T-helper 2 cell treated with Interferon-gamma antibody and Interleukin-4, amounts not matched to agents 100 ng/mL and 5 ng/mL, for 36 hours (primary cell): ENCODE measurements at regions not wholly inside any gene's neighbourhood (a gene's known extent, or its start where the extent isn't known, plus 50 kb on each side); places are given as distances from the start of the nearest gene placed in this dataset.

Experiments
- intact Hi-C: fragments of 100-400 bp; cut with micrococcal nuclease; formaldehyde crosslinking; loops from one replicate; pipeline ENCODE4 v1.15.1; 2023

- intact Hi-C loops = no loop called here
These were observed 61.7 kb upstream of the PPP2R2B start for GRCh38 chr5:146940295-146940694.

- intact Hi-C loops = no loop called here
These were observed 65.5 kb upstream of the PPP2R2B start for GRCh38 chr5:146944019-146944418.

GRCh38 chr5:146944764-146945616, 66.4 kb upstream of the PPP2R2B start:
- intact Hi-C loops = no loop called here

GRCh38 chr5:146945617-146946084, 67.1 kb upstream of the PPP2R2B start:
- intact Hi-C loops = no loop called here

- intact Hi-C loops = no loop called here
These were observed 68.8 kb upstream of the PPP2R2B start for GRCh38 chr5:146947181-146947941.

GRCh38 chr5:146948666-146949065, 70.1 kb upstream of the PPP2R2B start:
- intact Hi-C loops = no loop called here

GRCh38 chr5:146952168-146952567, 73.6 kb upstream of the PPP2R2B start:
- intact Hi-C loops = no loop called here

GRCh38 chr5:146956217-146956616, 77.7 kb upstream of the PPP2R2B start:
- intact Hi-C loops = no loop called here

- intact Hi-C loops = no loop called here
These were observed 80.8 kb upstream of the PPP2R2B start for GRCh38 chr5:146959360-146959759.

GRCh38 chr5:146962801-146963355, 84.3 kb upstream of the PPP2R2B start:
- intact Hi-C loops = no loop called here

- intact Hi-C loops = loop anchor here (1.0 to 5.0 kb wide), 5 partner anchors 221 to 433 kb away; no protein-coding TSS in a partner anchor
These were observed 87.5 kb upstream of the PPP2R2B start for GRCh38 chr5:146965761-146966659.

- intact Hi-C loops = loop anchor here (2.0 to 5.0 kb wide), 2 partner anchors 220 to 435 kb away; no protein-coding TSS in a partner anchor
These were observed 89.1 kb upstream of the PPP2R2B start for GRCh38 chr5:146967646-146968045.

- intact Hi-C loops = no loop called here
These were observed 92.8 kb upstream of the PPP2R2B start for GRCh38 chr5:146971401-146971800.

GRCh38 chr5:146986469-146986868, 107.9 kb upstream of the PPP2R2B start:
- intact Hi-C loops = no loop called here

- intact Hi-C loops = no loop called here
These were observed 115.4 kb upstream of the PPP2R2B start for GRCh38 chr5:146993876-146994530.

- intact Hi-C loops = no loop called here
These were observed 117.3 kb upstream of the PPP2R2B start for GRCh38 chr5:146995878-146996277.

GRCh38 chr5:147015405-147015804, 136.8 kb upstream of the PPP2R2B start:
- intact Hi-C loops = no loop called here

- intact Hi-C loops = no loop called here
These were observed 138.6 kb upstream of the PPP2R2B start for GRCh38 chr5:147017191-147017590.

GRCh38 chr5:147017621-147018020, 139.1 kb upstream of the PPP2R2B start:
- intact Hi-C loops = no loop called here

- intact Hi-C loops = no loop called here
These were observed 140.3 kb upstream of the PPP2R2B start for GRCh38 chr5:147018812-147019211.
